HUES6 (cell line): ENCODE measurements at regions not wholly inside any gene's neighbourhood (a gene's known extent, or its start where the extent isn't known, plus 50 kb on each side); places are given as distances from the start of the nearest gene placed in this dataset.

Source experiments
- H3K27ac ChIP-seq: 2 replicates; pipeline ENCODE4 v1.7.0; 2013; ENCODE audit warnings: low read depth, mild to moderate bottlenecking, low read length, inconsistent platforms
- H3K27me3 ChIP-seq: 2 replicates; pipeline ENCODE4 v1.6.1; 2013; ENCODE audit warnings: low read length; ENCODE audit not compliant: control insufficient read depth, insufficient read depth
- H3K36me3 ChIP-seq: 2 replicates; pipeline ENCODE4 v1.6.1; 2013; ENCODE audit warnings: low read length; ENCODE audit not compliant: control insufficient read depth, insufficient read depth
- H3K4me1 ChIP-seq: 2 replicates; pipeline ENCODE4 v1.6.1; 2013; ENCODE audit warnings: low read length; ENCODE audit not compliant: control insufficient read depth, insufficient read depth
- H3K4me3 ChIP-seq: 2 replicates; pipeline ENCODE4 v1.5.1; 2013; ENCODE audit warnings: low read depth, low read length
- H3K9ac ChIP-seq: one replicate; pipeline ENCODE4 v1.6.1; 2013; ENCODE audit warnings: mild to moderate bottlenecking, low read length
- H3K9me3 ChIP-seq: 2 replicates; pipeline ENCODE4 v1.6.1; 2013; ENCODE audit warnings: low read depth, low read length; ENCODE audit not compliant: control insufficient read depth, insufficient read depth

DNA sequence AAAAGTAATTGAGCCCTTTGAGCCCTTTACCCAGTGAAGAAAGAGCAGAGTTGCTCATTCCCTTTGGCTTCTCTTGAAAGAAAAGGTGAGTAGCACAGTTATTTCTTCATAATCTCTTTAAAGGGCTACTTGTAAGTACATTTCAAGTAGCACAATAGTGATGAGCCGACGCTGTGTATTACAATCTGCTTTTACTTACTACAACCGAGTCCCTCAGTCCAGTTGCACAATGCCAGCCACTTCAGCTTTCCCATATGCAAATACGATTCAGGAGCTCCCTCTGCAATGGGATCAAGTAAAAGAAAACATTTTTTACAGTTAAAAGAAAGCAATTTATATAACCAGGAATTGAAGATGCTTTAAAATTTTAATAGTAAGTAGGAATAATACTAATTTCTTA, 868.5 kb downstream of the RNF144A start:
- H3K9me3 ChIP-seq = no peaks in the 10 kb centered on the region
- H3K27me3 ChIP-seq = no peaks in the 10 kb centered on the region
- no peaks in the 10 kb centered on the region for H3K4me1 ChIP-seq
- H3K27ac ChIP-seq = no peak overlapping the region
- no peaks in the 10 kb centered on the region for H3K36me3 ChIP-seq
- H3K4me3 ChIP-seq = no peak overlapping the region
- no peak overlapping the region for H3K9ac ChIP-seq

DNA sequence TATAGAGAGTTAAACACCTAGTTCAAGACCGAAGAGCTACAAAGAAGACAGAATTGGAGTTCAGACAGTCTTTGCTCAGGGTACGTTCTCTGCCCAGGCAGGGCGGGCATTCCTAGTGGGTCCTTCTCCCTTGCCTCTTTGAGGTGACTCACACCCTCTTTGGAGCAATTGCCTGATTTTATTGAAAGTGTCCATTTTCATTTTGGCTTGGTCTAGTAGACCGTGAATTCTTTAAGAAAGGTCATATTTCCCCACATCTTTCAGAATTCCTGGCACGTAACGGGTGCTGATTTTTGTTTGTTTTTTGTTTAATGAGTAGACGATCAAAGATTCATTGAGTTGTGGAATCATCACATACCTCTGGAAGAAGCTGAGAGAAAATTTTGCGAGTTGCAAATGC, 871.5 kb downstream of the RNF144A start:
- Histone ChIP-seq H3K9ac (no peak overlapping the region), H3K36me3 (no peaks in the 10 kb centered on the region), H3K4me1 (no peaks in the 10 kb centered on the region), H3K27ac (no peak overlapping the region), H3K27me3 (no peaks in the 10 kb centered on the region), H3K9me3 (no peaks in the 10 kb centered on the region), H3K4me3 (no peak overlapping the region)

DNA sequence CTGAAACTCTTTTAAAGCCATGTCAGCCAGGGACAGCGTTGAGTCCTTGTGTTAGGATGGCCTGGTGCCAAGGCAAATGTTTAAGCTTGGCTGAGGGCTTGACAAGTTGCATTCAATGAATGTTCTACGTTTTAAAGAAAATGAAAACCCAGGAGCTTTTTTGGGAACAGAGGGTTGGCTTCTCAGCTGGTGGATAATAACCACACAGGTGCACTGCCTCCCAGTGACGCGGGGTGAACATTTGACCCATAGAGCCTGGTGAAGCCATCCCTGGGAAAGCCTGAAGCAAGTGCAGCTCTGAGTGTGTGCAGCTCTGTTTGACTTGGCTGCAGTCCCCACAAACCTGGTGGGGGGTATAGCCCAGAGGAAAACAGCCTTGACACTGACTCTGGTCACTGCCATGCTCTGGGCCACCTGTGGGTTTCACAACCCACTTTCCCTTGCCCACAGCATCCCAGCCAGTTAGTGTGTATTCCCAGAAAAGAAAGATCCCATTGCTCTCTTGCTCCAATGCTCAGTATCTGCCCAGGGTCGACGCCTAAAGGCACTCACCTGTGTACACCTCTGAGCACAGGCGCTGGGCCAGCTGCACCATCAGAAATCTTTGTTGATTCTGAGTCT, 874.9 kb downstream of the RNF144A start:
- Histone ChIP-seq H3K36me3 (no peaks in the 10 kb centered on the region), H3K9ac (no peak overlapping the region), H3K27ac (no peak overlapping the region)

DNA sequence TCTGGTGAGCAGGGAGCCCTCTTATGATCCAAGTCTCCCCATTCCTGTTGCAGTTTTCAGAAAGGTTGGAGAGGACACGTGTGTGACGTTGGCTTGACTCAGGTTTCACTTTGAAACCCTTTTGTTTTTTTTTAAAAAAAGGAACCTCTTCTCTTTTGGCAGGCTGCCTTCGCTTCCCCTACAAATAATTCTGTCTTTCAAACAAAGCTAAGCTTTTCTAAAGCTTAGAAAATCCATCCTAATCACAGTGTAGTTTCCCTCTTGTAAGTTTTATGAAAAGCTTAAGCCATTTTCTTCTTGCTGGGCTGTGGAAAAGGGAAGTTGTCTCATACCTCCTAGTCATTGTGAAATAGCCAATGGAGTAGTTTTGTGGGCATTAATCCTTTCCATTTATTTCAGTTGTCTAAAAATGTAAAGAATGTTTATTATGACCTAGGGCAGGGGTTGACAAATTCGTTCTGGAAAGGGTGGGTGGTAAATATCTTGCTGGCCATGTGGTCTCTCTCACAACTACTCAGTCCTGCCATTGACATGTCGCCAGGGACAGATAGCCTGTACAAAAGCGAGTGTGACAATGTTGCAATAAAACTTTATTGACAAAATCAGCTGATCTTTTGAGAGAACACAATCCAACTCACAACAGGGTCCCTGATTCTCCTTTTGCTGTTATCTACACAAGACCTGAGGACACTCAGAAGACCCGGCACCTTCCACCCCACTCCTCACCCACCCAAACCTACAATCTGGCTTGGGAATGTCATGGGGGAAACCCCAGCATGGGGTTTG, 878.8 kb downstream of the RNF144A start:
- H3K9ac ChIP-seq = no peak overlapping the region
- no peak overlapping the region for H3K27ac ChIP-seq
- no peaks in the 10 kb centered on the region for H3K36me3 ChIP-seq
- H3K9me3 ChIP-seq = peaks cover 26% of the 10 kb centered on the region
- no peaks in the 10 kb centered on the region for H3K27me3 ChIP-seq
- no peak overlapping the region for H3K4me3 ChIP-seq
- no peaks in the 10 kb centered on the region for H3K4me1 ChIP-seq

More for the DNA sequence above, 874.9 kb downstream of the RNF144A start:
- Histone ChIP-seq H3K4me3 (no peak overlapping the region), H3K27me3 (no peaks in the 10 kb centered on the region), H3K4me1 (no peaks in the 10 kb centered on the region), H3K9me3 (peaks cover 4% of the 10 kb centered on the region; the same call in 1 of the 2 replicates)

DNA sequence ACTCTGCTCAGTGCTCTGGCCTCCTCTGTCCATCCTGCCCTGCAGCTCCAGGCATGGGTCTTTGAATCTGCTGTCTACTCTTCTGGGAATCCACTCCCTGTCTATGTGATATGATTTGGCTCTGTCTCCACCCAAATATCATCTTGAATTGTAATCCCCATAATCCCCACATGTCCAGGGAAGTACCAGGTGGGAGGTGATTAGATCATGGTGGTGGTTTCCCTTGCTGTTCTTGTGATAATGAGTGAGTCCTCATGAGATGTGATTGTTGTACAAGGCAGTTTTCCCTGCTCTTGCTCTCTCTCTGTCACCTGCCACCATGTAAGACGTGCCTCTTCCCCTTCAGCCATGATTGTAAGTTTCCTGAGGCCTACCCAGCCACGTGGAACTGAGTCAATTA, 881.8 kb upstream of the ID2 start:
- H3K4me3 ChIP-seq = no peak overlapping the region
- H3K9me3 ChIP-seq = peaks cover 64% of the 10 kb centered on the region
- H3K36me3 ChIP-seq = no peaks in the 10 kb centered on the region
- H3K27ac ChIP-seq = no peak overlapping the region
- no peak overlapping the region for H3K9ac ChIP-seq
- no peaks in the 10 kb centered on the region for H3K27me3 ChIP-seq
- no peaks in the 10 kb centered on the region for H3K4me1 ChIP-seq

DNA sequence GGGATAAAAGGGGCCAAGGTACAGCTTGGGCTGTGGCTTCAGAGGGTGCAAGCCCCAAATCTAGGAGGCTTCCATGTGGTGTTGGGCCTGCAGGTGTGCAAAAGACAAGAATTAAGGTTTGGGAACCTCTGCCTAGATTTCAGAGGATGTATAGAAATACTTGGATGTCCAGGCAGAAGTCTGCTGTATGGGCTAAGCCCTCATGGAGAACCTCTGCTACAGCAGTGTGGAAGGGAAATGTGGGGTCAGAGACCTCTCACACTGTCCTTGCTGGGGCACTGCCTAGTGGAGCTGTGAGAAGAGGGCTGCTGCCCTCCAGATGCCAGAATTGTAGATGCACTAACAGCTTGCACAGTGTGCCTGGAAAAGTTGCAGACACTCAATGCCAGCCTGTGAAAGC, 880.6 kb upstream of the ID2 start:
- Histone ChIP-seq H3K36me3 (no peaks in the 10 kb centered on the region), H3K9me3 (peaks cover 71% of the 10 kb centered on the region), H3K4me1 (no peaks in the 10 kb centered on the region), H3K4me3 (no peak overlapping the region), H3K27me3 (no peaks in the 10 kb centered on the region), H3K27ac (no peak overlapping the region), H3K9ac (no peak overlapping the region)

DNA sequence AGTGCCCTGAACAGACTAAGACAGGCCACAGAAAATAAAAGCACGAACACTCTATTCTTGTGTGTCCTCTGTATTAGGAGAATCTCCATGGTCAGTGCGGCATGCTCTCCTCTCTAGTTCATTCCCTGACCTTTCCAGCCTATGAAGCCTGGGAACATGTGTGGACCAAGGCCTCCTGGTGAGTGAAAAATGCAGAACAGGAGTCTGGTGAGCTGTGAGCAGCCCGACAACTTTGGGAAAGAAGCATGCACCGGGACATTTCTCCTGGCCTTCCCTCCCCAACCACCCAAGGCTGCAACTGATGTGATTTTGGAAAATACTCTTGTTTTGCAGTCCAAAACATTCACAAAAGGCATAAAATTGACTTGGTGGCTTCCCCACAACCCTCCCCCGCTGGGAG, 878.3 kb upstream of the ID2 start:
- Histone ChIP-seq H3K36me3 (no peaks in the 10 kb centered on the region), H3K27me3 (no peaks in the 10 kb centered on the region), H3K9ac (no peak overlapping the region), H3K4me1 (no peaks in the 10 kb centered on the region), H3K9me3 (peaks cover 79% of the 10 kb centered on the region), H3K4me3 (no peak overlapping the region), H3K27ac (no peak overlapping the region)

DNA sequence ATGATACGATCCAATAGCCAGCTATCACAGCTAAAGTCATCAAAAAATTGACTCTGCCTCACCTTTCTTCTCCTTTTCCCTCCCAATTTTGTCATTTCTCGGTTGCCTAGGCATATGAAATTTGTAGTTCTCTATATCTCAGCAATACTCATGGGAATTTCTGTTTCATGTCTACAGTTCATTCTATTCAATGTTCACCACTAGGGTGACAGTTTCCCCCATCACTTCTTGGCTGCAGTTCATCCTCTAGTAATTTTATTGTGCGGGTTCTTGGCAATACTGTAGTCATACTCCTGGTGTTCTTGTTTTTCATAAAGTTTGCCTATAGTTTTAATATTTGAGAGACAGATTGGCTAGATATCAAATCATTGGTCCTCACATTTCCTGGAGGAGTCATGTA, 872.2 kb upstream of the ID2 start:
- no peaks in the 10 kb centered on the region for H3K36me3 ChIP-seq
- no peak overlapping the region for H3K9ac ChIP-seq

DNA sequence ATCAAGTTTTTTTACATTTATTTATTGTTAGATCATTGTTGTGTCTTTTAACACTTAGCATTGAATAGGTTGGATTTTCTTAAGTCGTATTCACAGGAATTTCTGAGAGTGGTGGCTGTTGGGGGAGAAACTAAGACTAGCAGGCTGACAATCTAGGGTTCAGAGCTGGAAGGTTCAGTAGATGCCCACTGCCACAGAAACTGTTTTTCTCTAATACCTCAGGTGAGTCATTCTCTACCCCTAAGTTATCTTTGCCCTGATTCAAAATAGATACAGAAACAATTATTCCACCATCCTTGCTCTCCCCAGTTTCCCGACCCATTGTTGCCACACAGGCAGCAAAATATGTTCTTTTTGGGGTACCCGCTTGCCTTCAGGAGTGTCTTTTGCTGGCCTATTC, 870.8 kb upstream of the ID2 start:
- H3K4me3 ChIP-seq = no peak overlapping the region
- H3K4me1 ChIP-seq = no peaks in the 10 kb centered on the region
- H3K9me3 ChIP-seq = peaks cover 16% of the 10 kb centered on the region
- no peaks in the 10 kb centered on the region for H3K36me3 ChIP-seq
- H3K27ac ChIP-seq = no peak overlapping the region
- no peaks in the 10 kb centered on the region for H3K27me3 ChIP-seq
- no peak overlapping the region for H3K9ac ChIP-seq

More for the DNA sequence above, 872.2 kb upstream of the ID2 start:
- H3K4me3 ChIP-seq = no peak overlapping the region
- no peaks in the 10 kb centered on the region for H3K4me1 ChIP-seq
- peaks cover 26% of the 10 kb centered on the region for H3K9me3 ChIP-seq
- H3K27ac ChIP-seq = no peak overlapping the region
- H3K27me3 ChIP-seq = no peaks in the 10 kb centered on the region

DNA sequence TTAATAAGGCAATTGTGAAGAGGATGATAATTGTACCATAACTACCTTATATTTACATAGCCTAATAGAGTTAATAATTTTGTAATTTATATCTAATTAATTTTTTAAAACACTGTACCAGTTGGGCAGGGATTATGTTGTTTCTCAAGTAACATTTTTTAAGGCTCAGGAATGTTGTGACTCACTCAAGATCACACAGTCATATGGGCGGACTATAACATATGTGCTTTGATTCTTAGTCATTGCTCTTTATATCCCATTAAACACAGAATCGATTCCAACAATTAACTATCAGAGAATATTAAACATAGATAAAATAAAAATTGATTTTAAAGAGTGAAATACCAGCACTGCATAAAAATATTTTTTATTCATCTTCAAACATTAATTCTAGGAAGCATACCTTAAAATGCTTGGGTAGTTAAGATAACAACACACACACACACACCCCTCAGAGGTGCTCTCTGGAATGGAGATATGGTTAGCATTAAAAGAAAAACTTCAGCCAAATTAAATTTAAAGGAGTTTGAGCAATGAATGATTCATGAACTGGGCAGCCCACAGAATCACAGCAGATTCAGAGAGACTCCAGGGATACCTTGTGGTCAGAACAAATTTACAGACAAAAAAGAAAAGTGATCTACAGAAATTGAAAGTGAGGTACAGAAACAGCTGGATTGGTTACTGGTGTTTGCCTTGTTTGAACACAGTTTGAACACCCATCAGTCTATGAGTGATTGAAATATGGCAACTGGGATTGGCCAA, 869.4 kb upstream of the ID2 start:
- Histone ChIP-seq H3K36me3 (no peaks in the 10 kb centered on the region), H3K9me3 (peaks cover 4% of the 10 kb centered on the region; the same call in 1 of the 2 replicates), H3K9ac (no peak overlapping the region), H3K27ac (no peak overlapping the region), H3K4me1 (peaks cover 4% of the 10 kb centered on the region), H3K27me3 (no peaks in the 10 kb centered on the region), H3K4me3 (no peak overlapping the region)
